ENCODE measurements at regions not wholly inside any gene's neighbourhood (a gene's known extent, or its start where the extent isn't known, plus 50 kb on each side); places are given as distances from the start of the nearest gene placed in this dataset.
A peak's percentile ranks its signal among the peaks of the same experiment; 100 is the strongest.

- DNase-seq: no peak
These were observed 195.0 kb upstream of the MAN1A1 start for GRCh38 chr6:119544325-119545175.

- DNase-seq: no peak
These were observed 193.8 kb upstream of the MAN1A1 start for GRCh38 chr6:119543332-119543731.

DNA sequence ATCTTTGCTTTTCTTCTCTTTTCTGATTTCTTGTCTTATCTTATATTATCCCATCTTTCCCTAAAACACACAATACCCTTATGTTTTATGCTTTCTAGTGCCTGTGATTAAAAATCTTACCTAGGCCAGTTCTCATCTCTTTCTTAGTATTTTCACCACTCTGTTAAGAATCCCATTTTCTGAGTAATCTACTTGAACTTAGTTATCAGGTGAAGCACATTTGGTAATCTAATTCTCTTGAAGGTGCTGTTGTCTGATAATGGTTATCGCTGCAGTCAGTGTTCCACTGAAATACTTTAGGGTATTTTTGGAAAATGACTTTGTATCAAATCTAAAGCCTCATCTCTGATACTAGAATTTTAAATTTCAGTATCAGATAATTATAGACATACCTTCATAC, 192.5 kb upstream of the MAN1A1 start:
- DNase-seq: no peak

DNA sequence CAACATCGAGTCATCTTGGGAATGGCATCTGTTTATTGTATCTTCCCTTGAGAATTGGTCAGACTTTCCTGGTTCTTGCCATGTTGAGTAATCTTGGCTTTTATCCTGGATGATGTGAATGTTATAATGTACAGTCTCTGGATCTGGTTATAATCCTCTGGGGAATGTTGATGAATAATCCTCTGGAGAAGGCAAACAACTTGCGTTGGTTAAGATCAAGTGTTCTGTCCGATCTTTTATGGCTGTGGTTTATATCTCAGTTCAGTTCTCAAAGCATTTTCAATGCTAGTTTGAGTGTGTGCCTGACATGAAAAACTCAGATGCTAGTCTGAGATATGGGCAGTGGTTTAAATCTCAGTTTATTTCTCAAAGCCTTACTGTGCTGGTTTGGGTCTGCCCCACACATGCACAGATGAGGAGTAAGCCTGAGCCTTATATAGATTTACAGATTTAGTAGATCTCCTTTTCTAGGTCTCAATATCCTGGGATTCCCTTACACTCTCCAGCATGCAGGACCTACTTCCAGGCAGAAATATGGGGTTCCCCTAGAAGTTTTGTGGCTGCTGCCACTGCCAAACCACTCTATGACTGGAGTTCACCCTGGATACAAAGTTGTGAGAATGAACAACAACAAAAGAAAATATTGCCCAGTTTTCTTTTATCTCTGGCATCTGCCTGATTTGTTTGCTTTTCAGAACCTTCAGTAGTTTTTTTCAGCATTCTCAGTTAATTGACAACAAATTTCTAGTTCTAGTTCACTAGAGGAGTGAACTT, 191.8 kb upstream of the MAN1A1 start:
- peak; percentile 21 to 98 (median 60) for DNase-seq

- DNase-seq: no peak
These were observed 190.9 kb upstream of the MAN1A1 start for GRCh38 chr6:119540417-119540816.

DNA sequence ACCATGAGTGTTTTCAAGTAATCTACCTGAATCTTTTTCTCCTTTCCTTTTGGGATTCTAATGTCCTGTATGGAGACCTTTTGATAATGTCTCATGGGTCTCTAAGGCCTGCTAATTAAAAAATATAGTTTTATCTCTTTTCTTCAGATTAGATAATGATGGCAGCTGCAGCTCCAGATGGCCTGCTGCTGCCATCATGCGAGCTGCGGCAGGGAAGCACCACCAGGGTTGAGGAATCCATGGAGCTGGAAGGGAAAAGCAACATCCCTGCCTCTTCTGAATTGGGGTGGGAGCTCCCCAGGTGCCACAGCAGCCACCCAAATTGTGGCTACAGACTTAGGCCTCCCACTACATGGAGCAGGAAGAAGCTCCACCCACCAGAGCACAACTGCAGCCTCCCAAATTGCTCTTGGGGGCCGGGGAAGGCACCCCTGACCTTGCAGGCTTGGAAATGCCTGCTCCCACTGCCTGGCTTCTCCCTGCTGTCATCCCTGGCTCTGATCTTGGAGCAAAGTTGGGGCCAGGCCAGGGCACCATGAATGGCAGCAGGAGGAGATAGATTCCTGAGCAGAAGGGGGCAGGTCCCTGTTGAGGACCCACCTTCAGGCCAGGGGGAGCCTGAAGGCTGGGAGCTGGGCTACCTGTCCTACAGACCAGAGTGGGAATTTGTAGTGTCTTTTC, 189.6 kb upstream of the MAN1A1 start:
- DNase-seq: no peak

DNA sequence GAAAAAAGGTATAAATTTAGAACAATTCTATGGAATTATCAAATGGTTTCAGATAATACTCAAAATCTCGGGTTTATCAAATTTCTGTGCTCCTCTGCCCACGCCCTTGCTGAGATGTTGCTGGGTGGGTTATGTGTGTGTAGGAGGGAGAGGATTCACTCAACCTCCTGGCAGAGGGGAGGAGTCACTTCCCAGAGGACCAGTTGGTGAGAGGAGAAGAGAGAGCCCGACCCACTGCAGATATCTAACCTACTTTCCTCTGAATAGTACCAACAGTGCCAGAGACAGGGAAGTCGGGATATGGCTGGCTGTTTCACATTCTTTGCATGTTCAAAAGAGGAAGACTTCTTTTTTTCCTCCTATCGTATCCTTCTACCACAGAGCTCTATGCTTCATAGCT, 187.1 kb upstream of the MAN1A1 start:
- no peak for DNase-seq

DNA sequence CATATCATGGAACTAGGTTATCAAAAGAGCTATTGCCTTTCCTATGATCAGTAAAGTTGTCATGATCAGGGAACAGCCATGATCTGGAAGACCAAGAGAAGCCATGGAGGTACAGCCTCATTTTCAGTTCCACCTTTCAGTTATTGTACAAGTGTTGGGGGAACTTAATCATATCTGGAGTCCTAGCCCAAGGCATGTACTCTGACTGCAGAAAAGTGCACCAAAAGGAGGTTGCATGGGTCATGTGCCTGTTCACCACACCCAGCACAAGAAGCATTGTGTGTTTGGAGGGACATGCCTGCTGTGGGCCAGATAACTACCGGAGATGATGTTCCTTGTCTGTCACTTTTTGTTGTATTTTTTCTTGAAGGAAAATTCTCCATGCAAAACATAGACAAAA, 185.8 kb upstream of the MAN1A1 start:
- DNase-seq: no peak

DNA sequence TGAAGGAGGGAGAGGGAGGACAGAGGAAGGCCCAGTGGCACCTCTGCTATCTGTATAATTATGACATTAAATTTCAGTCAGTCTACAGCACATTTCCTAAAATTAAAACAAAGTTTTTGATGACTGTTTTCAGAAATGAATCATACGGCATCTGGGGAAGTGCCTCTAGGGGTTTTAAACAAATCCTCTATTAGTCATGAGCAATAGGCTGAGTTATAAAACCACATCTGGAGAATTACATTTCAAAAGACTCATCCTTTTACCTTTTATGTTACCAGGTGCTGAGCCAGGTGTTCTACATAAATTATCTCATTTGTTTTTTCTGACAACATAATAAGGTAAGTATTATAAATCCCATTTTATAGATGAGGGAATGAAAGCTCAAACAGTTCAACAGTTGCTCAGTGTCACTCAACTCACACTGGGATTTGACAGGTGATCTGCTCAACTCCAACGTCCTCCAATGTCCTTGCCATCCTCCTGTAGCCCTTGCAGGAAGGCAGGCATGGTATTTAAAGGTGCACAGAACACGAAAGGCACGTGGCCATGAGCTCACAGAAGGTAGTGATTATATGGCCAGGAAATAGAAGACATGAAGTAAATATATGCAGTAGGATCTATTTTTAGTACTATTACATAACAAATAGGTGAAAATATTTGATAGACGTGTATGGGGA, 184.2 kb upstream of the MAN1A1 start:
- DNase-seq: peak in 2 of 3 donors; percentile 22 to 25

- no peak for DNase-seq
These were observed 177.6 kb upstream of the MAN1A1 start for GRCh38 chr6:119527231-119527578.

GRCh38 chr6:119526561-119527230, 177.1 kb upstream of the MAN1A1 start:
- DNase-seq: no peak

- DNase-seq: no peak
These were observed 174.8 kb upstream of the MAN1A1 start for GRCh38 chr6:119524410-119524809.

DNA sequence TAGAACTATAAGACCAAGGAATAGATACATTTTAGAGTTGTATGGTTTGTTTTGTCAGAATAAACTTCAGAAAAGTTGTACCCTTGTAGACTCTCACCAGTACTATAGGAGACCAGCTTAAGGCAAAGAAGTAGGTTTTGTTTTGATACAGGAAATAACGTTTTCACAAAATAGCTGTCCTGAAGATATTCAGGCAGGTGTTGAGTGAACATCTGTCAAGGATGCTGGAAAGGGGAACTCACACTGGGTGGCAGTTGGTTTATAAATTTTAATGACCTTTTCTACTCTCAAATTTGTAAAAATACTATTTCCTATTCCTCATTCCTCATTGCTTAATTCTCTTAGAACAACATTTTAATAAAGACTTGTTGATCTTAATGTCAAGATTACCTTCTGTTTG, 174.0 kb upstream of the MAN1A1 start:
- DNase-seq: no peak

GRCh38 chr6:119521251-119521650, 171.7 kb upstream of the MAN1A1 start:
- no peak for DNase-seq

DNA sequence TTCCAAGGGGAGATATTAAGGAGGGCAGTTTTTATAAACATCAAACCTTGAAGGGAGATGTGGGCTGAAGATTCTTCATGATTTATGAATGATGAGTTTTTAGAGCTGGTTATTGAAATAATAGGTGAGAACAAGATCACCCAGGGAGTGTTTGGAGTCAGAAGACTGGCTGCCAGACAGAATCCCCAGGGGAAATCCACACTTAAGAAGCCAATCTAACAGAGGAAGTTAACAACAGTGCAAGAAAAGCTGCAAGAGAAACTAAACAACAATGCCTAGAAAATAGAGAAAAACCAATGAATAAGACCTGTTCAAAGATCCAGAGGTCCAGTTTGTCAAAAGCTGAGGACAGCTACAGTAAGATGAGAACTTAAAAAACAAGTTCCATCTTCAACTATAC, 167.9 kb upstream of the MAN1A1 start:
- no peak for DNase-seq

- peak in 1 of 3 donors; percentile 20 for DNase-seq
These were observed 164.8 kb upstream of the MAN1A1 start for GRCh38 chr6:119514345-119514744.

DNA sequence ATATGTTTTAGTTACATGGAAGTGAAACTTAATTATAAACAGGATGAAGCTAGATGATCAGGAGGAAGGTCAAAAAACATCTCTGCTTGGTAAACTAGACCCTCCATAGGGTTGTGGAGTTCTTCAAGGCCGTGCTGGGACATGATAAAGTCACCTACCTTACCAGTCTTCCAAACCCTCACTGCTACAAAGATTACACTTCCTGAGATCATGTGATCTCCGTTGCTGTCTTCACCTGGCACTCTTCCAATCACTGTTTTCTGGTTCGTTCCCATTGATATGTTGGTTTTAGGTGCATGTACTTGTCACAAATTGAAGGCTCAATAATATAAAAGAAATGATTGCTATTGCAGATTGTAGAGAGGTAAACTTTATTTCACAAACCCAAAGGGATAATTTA, 161.5 kb upstream of the MAN1A1 start:
- no peak for DNase-seq

GRCh38 chr6:119510246-119510645, 160.7 kb upstream of the MAN1A1 start:
- no peak for DNase-seq

DNA sequence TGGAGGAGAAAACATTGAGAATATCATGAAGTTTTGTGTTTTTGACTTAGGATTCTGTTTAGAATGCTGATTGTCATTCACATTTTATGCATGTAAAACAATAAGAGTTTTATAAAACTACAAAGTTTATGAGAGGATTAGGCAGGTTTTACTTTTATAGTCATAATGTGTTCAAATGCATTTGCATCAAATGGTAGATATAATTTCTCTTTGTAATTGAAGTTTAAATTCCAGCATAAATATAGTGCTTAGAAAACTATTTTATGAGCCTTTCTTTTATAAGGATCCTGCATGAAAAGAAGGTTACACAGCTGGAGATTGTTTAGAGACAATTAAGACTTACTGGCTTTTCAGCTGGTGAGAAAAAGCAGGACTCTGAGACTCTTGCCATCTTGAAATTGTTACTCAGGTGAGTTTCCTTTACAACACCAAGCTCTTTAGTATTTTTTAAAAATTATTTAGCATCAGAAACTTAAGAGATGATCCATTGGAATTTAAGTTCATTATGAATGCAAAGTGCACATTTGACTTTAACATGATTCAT, 157.1 kb upstream of the MAN1A1 start:
- DNase-seq: no peak

GRCh38 chr6:119501798-119502483, 152.4 kb upstream of the MAN1A1 start:
- no peak for DNase-seq

DNA sequence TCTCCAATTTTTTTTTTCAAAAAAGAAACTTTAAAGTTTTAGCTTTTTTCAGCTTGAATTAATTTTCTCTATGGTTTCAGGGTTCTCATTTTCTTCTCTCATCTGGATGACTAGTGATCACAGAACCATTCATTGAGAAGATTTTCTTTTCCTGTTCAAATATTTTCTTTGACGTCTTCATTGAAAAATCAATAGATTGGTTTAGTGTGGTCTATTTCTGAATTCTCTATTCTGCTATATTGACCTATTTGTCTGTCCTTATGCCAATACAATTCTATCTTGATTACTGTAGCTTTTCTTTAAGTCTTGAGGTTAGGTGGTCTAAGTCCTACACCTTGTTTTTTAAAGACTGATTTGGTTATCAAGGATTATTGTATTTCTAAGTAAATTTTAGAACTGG, 150.2 kb upstream of the MAN1A1 start:
- no peak for DNase-seq

All from muscle of back (tissue), 3 donors.